ENCODE measurements at regions not wholly inside any gene's neighbourhood (a gene's known extent, or its start where the extent isn't known, plus 50 kb on each side); places are given as distances from the start of the nearest gene placed in this dataset.

DNA sequence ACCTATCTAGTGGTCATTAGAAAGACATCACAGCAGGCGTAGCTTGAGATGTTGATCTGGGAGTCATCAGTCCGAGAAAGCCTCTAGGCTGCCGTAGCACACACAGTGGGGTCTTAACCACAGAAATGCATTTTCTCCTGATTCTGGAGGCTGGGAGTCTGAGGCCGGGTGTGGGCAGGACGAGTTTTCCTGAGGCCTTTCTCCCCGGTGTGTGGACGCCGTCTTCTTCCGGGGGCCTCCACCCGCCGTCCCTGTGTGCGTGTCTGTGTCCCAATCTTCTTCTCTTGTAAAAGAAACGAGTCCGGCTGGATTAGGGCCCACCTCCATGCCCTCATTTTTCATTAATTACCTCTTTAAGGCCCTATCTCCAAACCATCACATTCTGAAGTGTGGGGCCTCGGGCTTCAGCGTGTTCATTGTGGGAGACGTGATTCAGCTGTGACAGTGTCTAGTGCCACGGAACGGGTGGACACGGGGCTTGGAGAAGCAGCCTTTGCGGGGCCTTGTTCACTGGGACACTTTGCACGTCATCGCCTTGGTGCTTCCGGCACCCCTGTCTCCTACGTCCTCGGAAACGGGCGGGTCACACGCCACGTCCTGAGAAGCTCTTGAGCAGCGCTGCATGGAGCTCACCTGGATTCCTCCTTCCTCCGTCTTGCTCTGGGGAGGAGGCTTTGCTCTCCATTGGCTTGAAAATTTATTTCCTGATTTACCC is 208.9 kb upstream of the SOX1 start:
- no peak for TF ChIP-seq CTCF (IDR thresholded peaks at IDR 0.05)
- no peak for TF ChIP-seq POLR2A (IDR thresholded peaks at IDR 0.05)
